HG03442 (cell line): ENCODE measurements at regions not wholly inside any gene's neighbourhood (a gene's known extent, or its start where the extent isn't known, plus 50 kb on each side); places are given as distances from the start of the nearest gene placed in this dataset.
"Not testable (repeated sequence)": the region's sequence is repeated elsewhere in the genome, so short reads cannot be mapped to it uniquely, and the experiment has no call there.

Experiments
- ATAC-seq: cut with Tn5 transposase; IDR thresholded peaks from one replicate; pipeline ENCODE4 v1.9.1; 2021; ENCODE audit warnings: mild to moderate bottlenecking, moderate library complexity; ENCODE audit not compliant: unreplicated experiment

- no peak for ATAC-seq
Observed at GRCh38 chrX:124690495-124690894, 344.1 kb downstream of the SH2D1A start.

- no peak for ATAC-seq
Observed at GRCh38 chrX:124699876-124700275, 353.5 kb downstream of the SH2D1A start.

- no peak for ATAC-seq
Observed at GRCh38 chrX:124717537-124717936, 371.2 kb downstream of the SH2D1A start.

GRCh38 chrX:124719060-124719459 lies 372.7 kb downstream of the SH2D1A start:
- no peak for ATAC-seq

- ATAC-seq, result no peak
Observed at GRCh38 chrX:124720532-124720931, 374.2 kb downstream of the SH2D1A start.

- no peak for ATAC-seq
Observed at GRCh38 chrX:124725502-124725901, 379.1 kb downstream of the SH2D1A start.

GRCh38 chrX:124726292-124726691 lies 379.9 kb downstream of the SH2D1A start:
- no peak for ATAC-seq

GRCh38 chrX:124726881-124727280 lies 380.5 kb downstream of the SH2D1A start:
- no peak for ATAC-seq

- no peak for ATAC-seq
Observed at GRCh38 chrX:124736553-124737270, 390.3 kb downstream of the SH2D1A start.

GRCh38 chrX:124737771-124738170 lies 391.4 kb downstream of the SH2D1A start:
- no peak for ATAC-seq

- no peak for ATAC-seq
Observed at GRCh38 chrX:124747295-124747694, 400.9 kb downstream of the SH2D1A start.

GRCh38 chrX:124764354-124764753 lies 418.0 kb downstream of the SH2D1A start:
- ATAC-seq, result no peak

- ATAC-seq, result no peak
Observed at GRCh38 chrX:124769166-124769565, 422.8 kb downstream of the SH2D1A start.

GRCh38 chrX:124771292-124771691 lies 424.9 kb downstream of the SH2D1A start:
- ATAC-seq, result no peak

GRCh38 chrX:124788253-124788652 lies 441.9 kb downstream of the SH2D1A start:
- not testable (repeated sequence) for ATAC-seq

GRCh38 chrX:124789874-124790273 lies 443.5 kb downstream of the SH2D1A start:
- not testable (repeated sequence) for ATAC-seq

GRCh38 chrX:124791492-124792095 lies 445.2 kb downstream of the SH2D1A start:
- ATAC-seq, result no peak

- no peak for ATAC-seq
Observed at GRCh38 chrX:124796989-124797388, 450.6 kb downstream of the SH2D1A start.

GRCh38 chrX:124804962-124805361 lies 458.6 kb downstream of the SH2D1A start:
- ATAC-seq, result no peak

GRCh38 chrX:124805486-124805885 lies 459.1 kb downstream of the SH2D1A start:
- ATAC-seq, result no peak

GRCh38 chrX:124814106-124814505 lies 467.7 kb downstream of the SH2D1A start:
- no peak for ATAC-seq

- ATAC-seq, result no peak
Observed at GRCh38 chrX:124818033-124818432, 471.7 kb downstream of the SH2D1A start.

- no peak for ATAC-seq
Observed at GRCh38 chrX:124818764-124819163, 472.4 kb downstream of the SH2D1A start.
